Germinal center (tissue), 1 donor: ENCODE measurements at regions not wholly inside any gene's neighbourhood (a gene's known extent, or its start where the extent isn't known, plus 50 kb on each side); places are given as distances from the start of the nearest gene placed in this dataset.
"Not testable (repeated sequence)": the region's sequence is repeated elsewhere in the genome, so short reads cannot be mapped to it uniquely, and the experiment has no call there.

ENCODE experiments used
- DNase-seq: peaks from one replicate; pipeline ENCODE4 v3.0.0; 2012; ENCODE audit warnings: mixed read lengths, low spot score

- no peak for DNase-seq
Observed at GRCh38 chr10:131816941-131817700, 83.7 kb upstream of the PPP2R2D start.

GRCh38 chr10:131817866-131818509 is 82.8 kb upstream of the PPP2R2D start:
- no peak for DNase-seq

DNA sequence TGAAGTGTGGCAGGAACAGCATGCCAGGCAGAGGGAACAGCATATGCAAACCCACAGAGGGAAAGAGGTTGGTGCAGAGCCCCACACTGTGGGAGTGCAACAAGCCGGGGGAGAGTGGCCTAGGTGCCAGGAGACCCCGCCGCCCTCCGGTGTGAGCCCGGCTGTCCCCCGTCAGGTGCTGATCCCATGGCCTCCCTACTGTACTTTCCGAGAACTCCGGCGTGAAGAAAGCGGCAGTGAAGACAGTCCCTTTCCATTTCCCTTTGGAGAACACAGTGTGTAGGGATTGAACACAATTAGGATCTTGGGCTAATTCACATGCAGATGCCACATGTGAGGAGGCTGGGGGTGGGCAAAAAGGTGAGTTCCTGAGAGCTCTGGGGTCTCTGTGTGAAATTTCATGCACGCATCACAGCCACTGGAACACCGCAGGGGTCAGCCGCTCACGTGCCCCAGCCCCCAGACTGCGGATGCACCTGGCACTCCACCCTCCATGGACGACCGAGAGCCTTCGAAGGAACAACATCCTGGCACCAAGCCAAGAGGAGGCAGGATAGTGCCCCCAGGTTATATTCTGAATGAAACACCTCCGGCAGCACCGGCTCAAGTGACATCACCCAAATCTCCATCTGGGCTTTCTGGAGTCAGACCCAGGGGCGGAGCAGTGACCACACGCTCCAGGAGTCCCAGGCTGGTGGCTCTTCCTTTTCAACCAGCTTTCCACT is 82.1 kb upstream of the PPP2R2D start:
- no peak for DNase-seq

GRCh38 chr10:131819241-131820072 is 81.4 kb upstream of the PPP2R2D start:
- no peak for DNase-seq

DNA sequence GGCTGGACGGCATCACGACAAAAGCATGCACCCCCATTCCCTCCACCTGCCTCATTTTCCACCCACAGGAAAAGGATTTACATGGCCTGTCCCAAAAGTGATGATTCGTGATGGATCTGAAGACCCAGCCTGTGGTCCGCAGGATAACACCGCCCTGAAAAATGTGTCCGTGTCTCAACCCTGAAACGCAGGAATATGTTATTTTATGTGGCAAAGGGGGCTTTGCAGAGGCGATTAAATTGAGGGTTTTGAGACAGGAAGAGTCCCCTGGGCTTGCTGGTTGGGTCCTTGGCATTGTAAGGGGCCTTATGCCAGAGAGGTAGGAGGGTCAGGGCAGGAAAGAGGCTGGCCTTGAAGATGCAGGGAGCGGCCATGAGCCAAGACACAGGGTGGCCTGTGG is 80.2 kb upstream of the PPP2R2D start:
- no peak for DNase-seq

GRCh38 chr10:131821378-131822012 is 79.3 kb upstream of the PPP2R2D start:
- no peak for DNase-seq

DNA sequence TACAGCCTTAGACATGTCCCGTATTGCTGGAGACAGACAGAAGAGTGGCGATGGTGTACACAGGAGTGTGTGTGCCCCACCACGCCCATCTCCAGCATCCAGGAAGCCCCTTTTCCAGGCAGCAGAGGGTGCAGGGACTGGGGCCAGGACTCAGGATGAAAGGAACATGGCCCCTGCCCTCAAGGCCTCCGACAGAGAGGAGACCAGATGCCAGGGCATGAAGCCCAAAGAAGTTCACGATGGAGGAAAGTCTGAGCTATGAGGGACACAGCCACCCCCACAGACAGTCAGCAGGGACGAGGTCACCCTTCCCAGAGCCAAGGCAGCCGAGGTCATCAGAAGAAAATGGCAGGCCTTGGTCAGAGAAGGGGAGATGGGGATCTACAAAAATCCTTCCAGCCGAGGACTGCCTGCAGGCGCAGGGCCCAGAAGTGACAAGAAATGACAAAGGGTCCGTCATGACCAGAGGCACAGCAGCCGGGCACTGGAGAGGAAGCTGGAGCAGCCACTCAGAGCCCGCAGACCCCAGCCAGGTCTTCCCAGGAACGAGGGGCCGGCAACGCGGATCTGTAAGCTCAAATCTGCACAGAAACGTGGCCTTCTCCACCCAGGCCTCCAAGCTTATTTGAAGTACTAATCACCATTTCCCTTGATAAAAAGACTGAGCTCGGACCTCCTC is 78.7 kb upstream of the PPP2R2D start:
- no peak for DNase-seq

GRCh38 chr10:131822692-131823245 is 78.0 kb upstream of the PPP2R2D start:
- no peak for DNase-seq

- DNase-seq = not testable (repeated sequence)
Observed at GRCh38 chr10:131823601-131824099, 77.2 kb upstream of the PPP2R2D start.

DNA sequence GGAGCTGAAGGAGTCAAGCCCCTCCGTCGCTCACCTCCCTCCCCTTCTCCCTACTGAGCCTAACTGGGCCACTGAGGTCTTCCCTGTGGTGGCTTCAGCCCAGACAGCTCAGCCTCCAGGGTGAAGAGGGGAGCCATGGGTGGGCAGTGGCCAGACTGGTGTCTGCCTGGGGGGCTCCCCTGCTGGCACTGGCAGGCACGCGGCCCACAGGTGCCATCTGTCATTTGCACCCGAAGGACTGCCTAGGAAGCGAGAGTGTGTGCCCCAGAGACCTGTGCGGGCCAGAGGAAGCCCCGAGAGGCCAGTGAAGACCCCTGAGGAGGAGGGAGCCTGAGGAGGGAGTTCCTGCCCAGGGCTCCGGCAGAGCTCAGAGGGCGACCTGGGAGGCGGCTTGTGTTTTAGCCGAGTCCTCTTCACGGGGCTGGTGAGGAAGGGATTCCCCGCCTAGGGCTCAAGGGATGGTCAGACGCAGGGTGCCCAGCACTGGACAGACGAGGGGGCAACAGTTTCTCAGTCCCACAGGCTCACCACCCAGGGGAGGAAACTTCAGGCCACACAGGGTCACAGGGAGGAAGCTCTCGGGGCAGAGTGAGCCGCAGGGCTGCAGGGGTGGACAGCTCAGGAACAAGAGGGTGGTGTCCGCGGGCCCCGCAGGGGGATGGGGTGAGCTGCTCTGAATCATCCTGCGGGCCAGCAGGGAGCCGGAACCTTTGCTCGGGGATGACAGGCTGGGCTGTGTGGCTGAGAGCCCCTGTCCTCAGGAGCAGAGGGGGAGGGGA is 76.2 kb upstream of the PPP2R2D start:
- DNase-seq = no peak

- DNase-seq = no peak
Observed at GRCh38 chr10:131825150-131825848, 75.5 kb upstream of the PPP2R2D start.

- DNase-seq = no peak
Observed at GRCh38 chr10:131825960-131826650, 74.7 kb upstream of the PPP2R2D start.

DNA sequence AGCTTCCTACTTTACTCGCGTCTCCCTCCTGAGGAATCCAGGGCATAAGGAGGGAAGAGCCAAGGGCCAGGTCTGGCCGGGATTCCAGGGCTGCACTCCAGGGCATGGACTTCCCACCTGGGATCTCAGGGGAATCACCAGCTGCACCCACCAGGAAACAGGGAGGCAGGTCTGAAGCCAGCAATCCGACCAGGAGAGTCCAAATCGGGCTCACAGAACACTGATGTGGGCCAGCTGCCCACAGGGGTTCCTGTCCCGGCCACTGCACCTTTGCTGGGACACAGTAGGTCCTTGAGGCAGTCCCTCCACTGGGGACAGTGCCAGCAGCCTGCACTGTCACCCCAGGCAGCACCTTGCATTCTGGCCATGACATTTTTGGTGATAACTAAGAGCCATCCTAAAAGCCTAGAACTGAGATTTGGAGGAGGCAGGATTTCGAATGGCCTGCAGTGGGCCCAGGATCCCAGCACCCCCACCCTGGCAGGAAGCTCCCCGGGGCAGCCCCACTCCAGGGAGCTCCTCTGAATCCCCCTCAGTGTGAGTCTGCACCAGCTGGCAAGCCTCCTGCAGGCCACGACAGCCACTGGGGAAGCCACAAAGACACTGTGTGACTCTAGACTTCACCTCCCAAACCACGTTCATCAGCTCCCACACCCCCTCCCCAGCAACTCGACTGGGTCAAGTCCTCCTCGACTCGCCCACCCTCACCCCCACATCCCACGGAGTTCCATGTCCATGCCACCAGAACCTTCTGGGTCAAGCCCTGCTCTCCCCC is 71.5 kb upstream of the PPP2R2D start:
- no peak for DNase-seq

DNA sequence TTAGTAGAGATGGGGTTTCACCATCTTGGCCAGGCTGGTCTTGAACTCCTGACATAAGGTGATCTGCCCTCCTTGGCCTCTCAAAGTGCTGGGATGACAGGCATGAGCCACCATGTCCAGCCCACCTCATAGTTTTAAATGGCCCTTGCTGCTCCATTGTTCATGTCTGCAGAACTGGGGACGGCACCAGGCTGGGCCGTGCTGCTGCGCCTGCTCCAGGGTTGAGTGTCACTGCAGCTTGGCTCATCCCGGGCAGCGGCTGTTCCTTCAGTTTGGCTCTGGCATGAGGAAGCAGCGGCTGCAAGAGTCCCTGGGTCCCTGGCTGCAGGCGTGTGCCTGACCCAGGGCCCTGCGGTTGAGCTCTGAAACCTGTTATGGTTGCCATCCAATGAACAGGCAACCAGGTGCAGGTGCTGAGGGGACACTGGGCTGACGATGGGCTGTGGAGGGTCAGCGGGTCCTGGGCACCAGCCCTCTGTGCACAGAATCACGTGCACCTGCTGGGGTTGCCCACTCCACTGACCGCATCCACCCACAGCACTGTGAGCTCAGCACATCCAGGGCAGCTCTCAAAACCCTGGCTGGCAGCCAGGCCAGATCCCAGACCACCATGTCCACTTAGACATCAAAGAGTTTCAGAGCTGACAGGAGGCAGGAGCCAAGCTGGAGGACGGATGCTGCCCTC is 70.2 kb upstream of the PPP2R2D start:
- no peak for DNase-seq

GRCh38 chr10:131831561-131831960 is 69.2 kb upstream of the PPP2R2D start:
- no peak for DNase-seq

GRCh38 chr10:131832056-131832685 is 68.6 kb upstream of the PPP2R2D start:
- no peak for DNase-seq

GRCh38 chr10:131833013-131833412 is 67.8 kb upstream of the PPP2R2D start:
- no peak for DNase-seq
